ENCODE measurements at regions not wholly inside any gene's neighbourhood (a gene's known extent, or its start where the extent isn't known, plus 50 kb on each side); places are given as distances from the start of the nearest gene placed in this dataset.

GRCh38 chr16:55384288-55385247, 60.6 kb downstream of the IRX6 start:
- TF ChIP-seq CTCF (conservative IDR thresholded peaks at IDR 0.05) (no peak), ZFX (IDR thresholded peaks at IDR 0.05) (no peak)
